ENCODE measurements at regions not wholly inside any gene's neighbourhood (a gene's known extent, or its start where the extent isn't known, plus 50 kb on each side); places are given as distances from the start of the nearest gene placed in this dataset.
"Not testable (repeated sequence)": the region's sequence is repeated elsewhere in the genome, so short reads cannot be mapped to it uniquely, and the experiment has no call there.

GRCh38 chr10:28445516-28445915 lies 87.4 kb upstream of the WAC start:
- no peak for TF ChIP-seq CTCF (IDR thresholded peaks at IDR 0.05; ENCODE audit: extremely low read depth, insufficient read depth, missing control alignments)
- in situ Hi-C loops (cut with MboI; ENCODE audit: low pct_unique_long_range_greater_than_20kb, low sequenced_read_pairs, unreplicated experiment): no loop called here
- DNase-seq (ENCODE audit: low spot score): no peak

- in situ Hi-C loops (cut with MboI; ENCODE audit: low pct_unique_long_range_greater_than_20kb, low sequenced_read_pairs, unreplicated experiment): no loop called here
- no peak for DNase-seq (ENCODE audit: low spot score)
- TF ChIP-seq CTCF (IDR thresholded peaks at IDR 0.05; ENCODE audit: extremely low read depth, insufficient read depth, missing control alignments): no peak
These were observed 83.5 kb upstream of the WAC start for GRCh38 chr10:28449382-28449781.

GRCh38 chr10:28449926-28450325 lies 83.0 kb upstream of the WAC start:
- DNase-seq (ENCODE audit: low spot score): no peak
- in situ Hi-C loops (cut with MboI; ENCODE audit: low pct_unique_long_range_greater_than_20kb, low sequenced_read_pairs, unreplicated experiment): no loop called here
- no peak for TF ChIP-seq CTCF (IDR thresholded peaks at IDR 0.05; ENCODE audit: extremely low read depth, insufficient read depth, missing control alignments)

- TF ChIP-seq CTCF (IDR thresholded peaks at IDR 0.05; ENCODE audit: extremely low read depth, insufficient read depth, missing control alignments): no peak
- in situ Hi-C loops (cut with MboI; ENCODE audit: low pct_unique_long_range_greater_than_20kb, low sequenced_read_pairs, unreplicated experiment): no loop called here
- DNase-seq (ENCODE audit: low spot score): no peak
These were observed 79.0 kb upstream of the WAC start for GRCh38 chr10:28453926-28454325.

GRCh38 chr10:28457110-28457509 lies 75.8 kb upstream of the WAC start:
- TF ChIP-seq CTCF (IDR thresholded peaks at IDR 0.05; ENCODE audit: extremely low read depth, insufficient read depth, missing control alignments): no peak
- in situ Hi-C loops (cut with MboI; ENCODE audit: low pct_unique_long_range_greater_than_20kb, low sequenced_read_pairs, unreplicated experiment): no loop called here
- DNase-seq (ENCODE audit: low spot score): no peak

GRCh38 chr10:28457873-28458272 lies 75.0 kb upstream of the WAC start:
- in situ Hi-C loops (cut with MboI; ENCODE audit: low pct_unique_long_range_greater_than_20kb, low sequenced_read_pairs, unreplicated experiment); DNase-seq (ENCODE audit: low spot score): not testable (repeated sequence)

GRCh38 chr10:28459453-28460144 lies 73.3 kb upstream of the WAC start:
- TF ChIP-seq CTCF (IDR thresholded peaks at IDR 0.05; ENCODE audit: extremely low read depth, insufficient read depth, missing control alignments): no peak
- in situ Hi-C loops (cut with MboI; ENCODE audit: low pct_unique_long_range_greater_than_20kb, low sequenced_read_pairs, unreplicated experiment): no loop called here
- DNase-seq (ENCODE audit: low spot score): peak; percentile 30

Measured in GM13977 (cell line).